22Rv1 (cell line): ENCODE measurements at regions not wholly inside any gene's neighbourhood (a gene's known extent, or its start where the extent isn't known, plus 50 kb on each side); places are given as distances from the start of the nearest gene placed in this dataset.

ENCODE experiments used
- CTCF ChIP-seq: fragments of 450-650 bp; IDR thresholded peaks from 2 replicates; pipeline ENCODE4 v1.5.1; 2017; ENCODE audit warnings: mild to moderate bottlenecking
- ZFX ChIP-seq: fragments of 450-650 bp; IDR thresholded peaks from 2 replicates; pipeline ENCODE4 v1.6.1; 2017; ENCODE audit warnings: antibody characterized with exemption, borderline replicate concordance

- TF ChIP-seq CTCF: no peak
- no peak for TF ChIP-seq ZFX
These were observed 77.8 kb downstream of the NCR2 start for GRCh38 chr6:41413250-41413649.
